Glomerular visceral epithelial cell (primary cell): ENCODE measurements at regions not wholly inside any gene's neighbourhood (a gene's known extent, or its start where the extent isn't known, plus 50 kb on each side); places are given as distances from the start of the nearest gene placed in this dataset.

Experiments
- DNase-seq: peaks from one replicate; pipeline ENCODE4 v3.0.0-alpha.2; 2016; ENCODE audit errors: extremely low spot score

DNA sequence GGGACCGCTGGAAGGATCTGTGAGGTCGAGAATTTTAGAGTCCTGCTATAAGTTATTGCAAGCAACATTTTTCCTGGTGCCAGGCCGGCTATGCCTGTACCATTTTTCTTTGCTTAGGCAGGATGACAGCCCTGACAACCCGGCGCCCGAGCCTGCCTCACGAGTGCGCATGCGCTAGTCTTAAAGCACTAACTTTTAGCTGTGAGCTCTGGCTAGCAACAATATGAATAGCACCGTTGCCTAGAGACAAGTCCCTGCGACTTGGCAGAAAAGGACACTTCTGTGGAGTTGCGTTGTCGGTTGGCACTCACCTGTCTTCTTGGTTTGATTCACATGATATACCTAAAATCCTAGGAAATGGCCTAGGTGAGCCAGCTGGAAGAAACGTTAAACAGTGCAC lies 663.4 kb upstream of the TSPY4 start:
- no peak for DNase-seq

- no peak for DNase-seq
Observed at GRCh38 chrY:8677336-8677935, 659.8 kb upstream of the TSPY4 start.

GRCh38 chrY:8687154-8687553 lies 650.1 kb upstream of the TSPY4 start:
- DNase-seq = no peak

- DNase-seq = peak; percentile 15
Observed at GRCh38 chrY:8690901-8691685, 646.2 kb upstream of the TSPY4 start.

GRCh38 chrY:8698571-8698970 lies 638.7 kb upstream of the TSPY4 start:
- no peak for DNase-seq

DNA sequence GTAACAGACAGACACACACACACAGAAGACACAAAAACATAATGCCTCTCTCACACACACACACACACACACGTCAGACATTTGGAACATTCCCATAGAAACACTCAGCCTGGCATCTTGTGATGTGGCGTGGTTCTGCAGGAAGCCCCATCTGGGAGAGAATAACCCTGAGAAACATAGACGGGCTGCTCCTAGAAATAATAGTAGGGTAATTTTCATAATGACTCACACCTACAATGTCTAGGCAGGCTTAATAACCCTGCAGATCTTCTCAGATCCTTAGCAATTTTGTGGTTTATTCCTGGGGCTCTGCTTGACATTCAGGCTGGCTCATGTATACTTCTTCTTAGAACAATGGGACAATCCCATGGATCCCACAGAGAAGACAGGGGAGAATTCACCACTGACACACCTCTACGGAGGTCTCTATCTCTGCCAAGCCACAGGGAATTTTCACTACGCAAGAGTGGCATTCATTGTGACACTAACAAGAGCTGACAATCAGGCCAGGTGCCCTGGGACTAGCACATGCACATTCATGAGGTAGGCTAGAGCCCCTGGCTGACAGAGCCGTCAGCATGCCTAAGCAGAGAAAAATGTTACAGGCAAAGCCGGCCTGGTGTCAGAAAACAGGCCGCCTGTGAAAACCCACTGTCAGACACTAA lies 631.5 kb upstream of the TSPY4 start:
- DNase-seq = peak; percentile 81

- peak; percentile 72 for DNase-seq
Observed at GRCh38 chrY:8712296-8712695, 625.0 kb upstream of the TSPY4 start.

DNA sequence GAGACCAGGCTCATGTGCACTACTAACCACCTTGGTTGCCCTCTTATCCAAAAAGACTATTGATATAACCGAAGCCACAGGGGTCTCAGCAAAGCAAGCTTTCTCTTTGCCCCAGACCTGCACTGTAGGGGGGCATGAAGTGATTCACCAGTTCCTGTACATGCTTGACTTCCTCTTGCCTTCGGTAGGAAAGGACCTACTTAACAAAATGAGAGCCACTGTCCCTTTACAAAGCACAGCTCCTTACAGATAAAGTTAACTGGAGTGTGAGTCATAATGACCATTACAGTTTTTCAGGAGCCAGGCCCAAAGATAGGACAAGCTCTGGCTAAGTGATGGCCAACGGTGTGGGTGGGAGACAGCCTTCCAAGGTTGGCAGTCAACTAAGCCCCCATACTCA lies 622.0 kb upstream of the TSPY4 start:
- peak; percentile 62 for DNase-seq

DNA sequence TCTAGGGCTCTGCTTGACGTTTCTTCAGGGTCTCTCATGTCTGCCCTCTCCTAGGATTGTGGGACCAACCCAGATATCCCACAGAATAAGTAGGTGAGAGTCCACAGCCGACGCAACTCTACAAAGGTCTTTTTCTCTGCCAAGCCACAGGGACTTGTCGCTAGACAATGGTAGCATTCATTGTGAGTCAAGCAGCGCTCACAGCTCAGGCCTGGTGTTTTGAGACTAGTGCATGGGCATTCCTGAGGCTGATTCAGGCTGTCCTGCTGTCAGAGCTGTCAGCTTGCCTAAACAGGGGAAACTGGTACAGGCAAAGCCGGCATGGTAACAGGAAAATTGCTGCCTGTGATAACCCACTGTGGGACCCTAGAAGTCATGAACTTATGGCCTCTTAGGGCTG lies 610.6 kb upstream of the TSPY4 start:
- DNase-seq = no peak

DNA sequence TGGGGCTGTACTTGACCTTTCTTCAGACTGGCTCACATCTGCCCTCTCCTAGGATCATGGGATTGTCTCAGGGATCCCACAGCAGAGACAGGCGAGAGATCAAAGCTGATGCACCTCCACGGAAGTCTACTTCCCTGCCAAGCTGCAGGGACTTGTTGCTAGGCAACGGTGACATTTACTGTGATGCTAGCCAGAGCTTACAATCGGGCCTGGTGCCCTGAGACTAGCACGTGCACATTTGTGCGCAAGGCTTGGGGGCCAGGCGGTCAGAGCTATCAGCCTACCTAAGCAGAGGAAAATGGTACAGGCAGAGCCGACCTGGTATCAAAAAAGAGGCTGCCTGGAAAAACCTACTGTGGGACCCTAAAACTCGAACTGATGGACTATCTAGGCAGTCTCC lies 607.3 kb upstream of the TSPY4 start:
- no peak for DNase-seq

DNA sequence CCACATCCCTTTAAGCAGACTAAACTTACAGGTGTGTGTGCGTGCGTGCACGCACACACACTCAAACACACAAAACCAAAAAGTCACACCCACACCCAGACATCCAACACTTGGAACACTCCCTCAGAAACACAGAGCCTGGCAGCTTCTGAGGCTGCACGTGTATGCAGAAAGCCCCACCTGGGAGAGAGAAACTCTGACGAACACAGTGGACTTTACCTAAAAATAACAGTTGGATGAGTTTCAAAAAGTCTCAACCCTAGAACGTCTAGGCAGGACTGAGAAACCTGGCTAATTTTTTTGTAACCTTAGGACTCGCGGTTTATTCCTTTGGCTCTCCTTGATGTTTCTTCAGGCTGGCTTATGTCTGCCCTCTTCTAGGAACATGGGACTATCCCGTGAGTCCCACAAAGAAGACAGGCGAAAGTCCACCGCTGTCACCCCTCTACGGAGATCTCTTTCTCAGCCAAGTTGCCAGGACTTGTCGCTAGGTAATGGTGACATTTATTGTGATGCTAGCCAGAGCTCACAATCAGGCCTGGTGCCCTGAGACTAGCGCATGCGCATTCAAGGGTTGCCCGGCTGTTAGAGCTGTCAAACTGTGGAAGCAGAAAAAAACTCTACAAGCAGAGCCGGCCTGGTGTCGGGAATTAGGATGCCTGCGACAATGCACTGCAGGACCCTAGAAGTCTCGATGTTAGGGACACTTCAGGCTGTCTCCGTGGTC lies 595.8 kb upstream of the TSPY4 start:
- DNase-seq = no peak

- peak; percentile 3 for DNase-seq
Observed at GRCh38 chrY:8764184-8764583, 573.1 kb upstream of the TSPY4 start.

- DNase-seq = no peak
Observed at GRCh38 chrY:8781184-8781890, 555.9 kb upstream of the TSPY4 start.

DNA sequence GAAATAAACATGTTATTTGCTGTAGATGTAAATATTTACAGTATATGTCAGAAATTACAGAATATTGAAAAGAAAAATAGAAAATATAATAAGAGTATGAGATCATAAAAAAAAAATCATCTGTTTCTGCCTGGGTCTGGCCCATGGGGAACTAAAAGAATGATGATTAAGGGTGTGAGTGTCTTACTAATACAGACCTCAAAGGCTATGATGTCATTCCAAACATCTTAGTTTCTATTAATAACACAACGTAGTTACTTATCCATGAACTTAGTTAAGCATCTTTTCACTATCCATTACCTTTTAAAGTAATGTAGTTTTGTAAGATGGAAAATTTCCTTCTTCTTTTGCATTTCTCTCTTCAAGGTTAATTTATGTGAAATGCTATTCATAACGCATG lies 542.7 kb upstream of the TSPY4 start:
- peak; percentile 37 for DNase-seq

DNA sequence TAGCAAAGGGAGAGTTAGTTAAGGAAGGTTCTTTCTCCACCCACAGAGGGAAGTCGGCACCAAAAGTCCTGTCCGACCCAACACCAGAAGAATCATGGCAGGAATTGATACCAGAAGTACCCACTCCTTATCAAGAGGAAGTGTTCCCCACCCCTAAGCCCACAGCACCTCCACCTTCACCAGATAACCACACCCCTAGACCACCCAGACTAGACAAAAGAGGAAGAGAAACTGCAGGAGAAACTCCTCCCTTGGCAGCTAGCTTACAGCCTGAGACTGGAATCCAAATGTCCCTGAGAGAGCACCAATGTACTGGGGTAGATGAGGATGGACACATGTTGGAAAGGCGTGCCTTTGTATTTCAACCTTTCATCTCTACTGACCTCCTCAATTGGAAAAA lies 532.9 kb upstream of the TSPY4 start:
- DNase-seq = no peak

- no peak for DNase-seq
Observed at GRCh38 chrY:8807648-8808408, 529.4 kb upstream of the TSPY4 start.

- DNase-seq = no peak
Observed at GRCh38 chrY:8808611-8809010, 528.7 kb upstream of the TSPY4 start.

GRCh38 chrY:8809076-8809475 lies 528.2 kb upstream of the TSPY4 start:
- peak; percentile 6 for DNase-seq

GRCh38 chrY:8814143-8814542 lies 523.1 kb upstream of the TSPY4 start:
- no peak for DNase-seq

DNA sequence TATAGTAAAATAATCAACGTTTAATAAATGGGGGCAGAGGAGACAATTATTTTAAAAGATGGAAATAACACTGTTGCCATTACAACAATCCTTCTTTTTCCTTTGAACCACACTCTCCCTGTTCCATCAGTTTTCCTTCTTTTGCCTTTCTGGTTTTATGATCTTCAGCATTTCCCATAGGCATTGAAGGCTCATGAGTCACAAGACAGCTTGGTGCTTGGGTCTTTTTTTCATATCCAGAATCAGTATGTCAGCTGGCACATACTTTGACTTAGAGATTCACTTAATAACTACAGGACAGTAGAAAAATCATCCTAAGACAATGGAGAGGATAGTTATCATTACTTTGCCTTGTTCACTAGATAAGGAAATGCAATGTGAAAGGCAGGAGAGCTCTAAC lies 521.6 kb upstream of the TSPY4 start:
- DNase-seq = no peak

- DNase-seq = no peak
Observed at GRCh38 chrY:8820032-8820431, 517.2 kb upstream of the TSPY4 start.
